ENCODE measurements at regions not wholly inside any gene's neighbourhood (a gene's known extent, or its start where the extent isn't known, plus 50 kb on each side); places are given as distances from the start of the nearest gene placed in this dataset.

DNA sequence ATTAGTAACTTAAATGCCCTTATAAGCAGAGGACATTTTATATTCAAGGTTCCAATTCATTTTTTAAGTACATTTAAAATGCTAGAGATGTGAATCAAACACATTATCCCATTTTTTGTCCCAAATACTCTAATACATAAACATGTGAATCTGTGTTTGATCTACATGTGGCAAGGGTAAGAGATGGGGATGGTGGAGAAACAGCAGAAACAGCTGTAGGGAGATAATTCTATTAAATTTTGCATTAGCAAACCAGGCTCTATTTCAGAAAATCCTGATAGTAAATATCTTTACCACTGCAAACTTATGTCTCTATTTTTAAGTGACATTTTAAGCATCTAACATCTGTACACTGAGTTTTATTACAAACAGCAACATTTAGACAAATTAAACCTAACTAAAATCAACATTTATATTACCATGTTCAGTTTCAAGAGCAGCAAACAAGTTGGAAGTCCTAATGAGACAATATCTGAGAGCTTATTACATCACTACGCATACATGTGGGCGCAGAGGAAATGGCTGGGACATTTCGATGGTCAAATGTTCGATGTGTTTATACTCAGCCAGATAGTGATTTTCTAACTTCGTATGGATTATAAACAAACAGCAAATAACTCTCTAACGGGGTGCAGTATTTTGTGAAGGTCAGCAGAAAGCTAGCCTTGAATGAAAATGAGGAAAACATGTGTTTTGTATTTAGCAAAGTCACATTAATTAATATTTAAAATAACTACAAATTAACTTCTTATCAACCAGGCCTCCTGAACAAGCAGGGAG lies 165.1 kb downstream of the GJA1 start:
- no peak overlapping the region for H3K4me3 Mint-ChIP-seq
- no peaks in the 10 kb centered on the region for H3K27me3 Mint-ChIP-seq (ENCODE audit: low read depth)
- H3K9me3 Mint-ChIP-seq: no peaks in the 10 kb centered on the region
- H3K4me1 Mint-ChIP-seq: no peaks in the 10 kb centered on the region
- no peaks in the 10 kb centered on the region for H3K36me3 Mint-ChIP-seq (ENCODE audit: low read depth)
- no peak for TF ChIP-seq CTCF (IDR thresholded peaks at IDR 0.05; ENCODE audit: unreplicated experiment in 3 of 3)
- peak overlapping the region in 1 of 3 experiments; percentile 7 for H3K27ac Mint-ChIP-seq

GRCh38 chr6:121603486-121603885 lies 168.0 kb downstream of the GJA1 start:
- no peaks in the 10 kb centered on the region for H3K36me3 Mint-ChIP-seq (ENCODE audit: low read depth)

DNA sequence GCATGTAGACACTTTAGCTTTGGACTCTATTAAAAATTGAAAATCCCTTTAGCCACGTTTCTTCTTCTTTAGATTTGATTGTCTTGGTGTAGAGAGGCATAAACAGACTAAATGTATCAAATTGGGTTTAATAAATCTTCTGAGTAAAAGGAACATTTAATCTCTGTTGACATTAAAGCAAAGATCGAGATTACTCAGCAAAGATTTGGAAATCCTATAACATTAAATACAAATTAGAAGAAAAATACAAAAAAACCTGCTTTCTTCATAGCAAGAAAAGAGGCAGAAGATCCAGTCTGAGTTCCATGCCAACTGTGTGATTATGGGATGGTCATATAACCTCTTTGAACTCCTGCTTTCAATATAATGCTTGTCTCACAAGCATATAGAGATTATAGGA lies 172.3 kb downstream of the GJA1 start:
- Mint-ChIP-seq H3K4me1 (peaks cover 8% of the 10 kb centered on the region), H3K27ac (no peak overlapping the region), H3K27me3 (ENCODE audit: low read depth) (no peaks in the 10 kb centered on the region), H3K9me3 (no peaks in the 10 kb centered on the region), H3K4me3 (no peak overlapping the region), H3K36me3 (ENCODE audit: low read depth) (no peaks in the 10 kb centered on the region)
- TF ChIP-seq CTCF (IDR thresholded peaks at IDR 0.05; ENCODE audit: unreplicated experiment in 3 of 3): no peak

More at GRCh38 chr6:121603486-121603885, 168.0 kb downstream of the GJA1 start:
- H3K4me1 Mint-ChIP-seq: no peaks in the 10 kb centered on the region
- no peaks in the 10 kb centered on the region for H3K9me3 Mint-ChIP-seq
- no peak for TF ChIP-seq CTCF (IDR thresholded peaks at IDR 0.05; ENCODE audit: unreplicated experiment in 3 of 3)
- no peaks in the 10 kb centered on the region for H3K27me3 Mint-ChIP-seq (ENCODE audit: low read depth)
- H3K4me3 Mint-ChIP-seq: no peak overlapping the region
- no peak overlapping the region for H3K27ac Mint-ChIP-seq

GRCh38 chr6:121608270-121608669 lies 172.8 kb downstream of the GJA1 start:
- no peak overlapping the region for H3K27ac Mint-ChIP-seq
- H3K4me3 Mint-ChIP-seq: no peak overlapping the region
- peaks cover 13% of the 10 kb centered on the region for H3K4me1 Mint-ChIP-seq
- no peaks in the 10 kb centered on the region for H3K9me3 Mint-ChIP-seq
- TF ChIP-seq CTCF (IDR thresholded peaks at IDR 0.05; ENCODE audit: unreplicated experiment in 3 of 3): no peak
- no peaks in the 10 kb centered on the region for H3K36me3 Mint-ChIP-seq (ENCODE audit: low read depth)
- H3K27me3 Mint-ChIP-seq (ENCODE audit: low read depth): no peaks in the 10 kb centered on the region

DNA sequence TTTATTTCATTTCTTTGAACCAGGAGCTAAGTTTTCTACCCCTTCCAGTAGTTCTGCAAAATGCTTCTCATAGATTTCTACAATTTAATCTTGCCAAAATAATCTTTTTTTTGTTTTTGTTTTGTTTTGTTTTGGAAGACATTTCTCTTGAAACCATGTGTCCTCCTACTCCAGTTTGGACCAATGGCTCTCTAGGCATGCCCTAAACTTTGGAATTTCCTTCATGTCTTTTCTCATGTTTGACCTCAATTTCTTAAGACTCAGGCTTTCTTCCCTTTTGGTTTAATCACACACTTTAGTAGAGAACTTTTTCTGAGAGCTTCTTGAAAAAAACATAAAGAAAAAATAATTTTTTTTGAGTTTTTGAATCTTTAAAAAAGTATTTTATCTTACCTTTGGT lies 173.8 kb downstream of the GJA1 start:
- Mint-ChIP-seq H3K4me3 (no peak overlapping the region), H3K36me3 (ENCODE audit: low read depth) (no peaks in the 10 kb centered on the region), H3K9me3 (no peaks in the 10 kb centered on the region), H3K27ac (no peak overlapping the region), H3K27me3 (ENCODE audit: low read depth) (no peaks in the 10 kb centered on the region), H3K4me1 (peaks cover 13% of the 10 kb centered on the region)
- no peak for TF ChIP-seq CTCF (IDR thresholded peaks at IDR 0.05; ENCODE audit: unreplicated experiment in 3 of 3)

GRCh38 chr6:121612927-121613326 lies 177.5 kb downstream of the GJA1 start:
- H3K27ac Mint-ChIP-seq: peak overlapping the region in 1 of 3 experiments; percentile 6
- no peaks in the 10 kb centered on the region for H3K9me3 Mint-ChIP-seq
- no peak for TF ChIP-seq CTCF (IDR thresholded peaks at IDR 0.05; ENCODE audit: unreplicated experiment in 3 of 3)
- peaks cover 13% of the 10 kb centered on the region for H3K4me1 Mint-ChIP-seq
- H3K27me3 Mint-ChIP-seq (ENCODE audit: low read depth): no peaks in the 10 kb centered on the region
- H3K36me3 Mint-ChIP-seq (ENCODE audit: low read depth): no peaks in the 10 kb centered on the region
- no peak overlapping the region for H3K4me3 Mint-ChIP-seq

All from nephron (organoid).